ENCODE measurements at regions not wholly inside any gene's neighbourhood (a gene's known extent, or its start where the extent isn't known, plus 50 kb on each side); places are given as distances from the start of the nearest gene placed in this dataset.

DNA sequence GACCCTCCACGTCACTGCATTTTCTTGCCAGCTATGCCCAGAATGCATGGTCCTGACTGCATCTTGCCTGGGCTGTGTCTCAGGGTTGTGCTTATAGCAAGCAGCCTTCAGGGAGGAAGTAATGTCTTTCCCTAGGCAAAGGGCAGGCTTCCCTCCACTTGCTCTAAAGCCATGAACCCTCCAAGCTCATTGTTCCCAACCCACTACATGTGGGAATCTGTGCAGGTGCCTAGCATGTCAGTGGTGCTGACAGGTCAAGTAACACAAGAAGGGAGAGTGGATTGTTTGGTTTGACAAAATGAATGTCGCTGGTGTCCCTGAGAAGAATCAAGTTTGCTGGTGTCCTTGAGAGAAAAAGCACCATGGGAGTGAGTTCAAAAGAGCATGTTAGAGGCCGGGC is 53.9 kb upstream of the UCN3 start:
- DNase-seq (ENCODE audit: low read depth), result no peak

DNA sequence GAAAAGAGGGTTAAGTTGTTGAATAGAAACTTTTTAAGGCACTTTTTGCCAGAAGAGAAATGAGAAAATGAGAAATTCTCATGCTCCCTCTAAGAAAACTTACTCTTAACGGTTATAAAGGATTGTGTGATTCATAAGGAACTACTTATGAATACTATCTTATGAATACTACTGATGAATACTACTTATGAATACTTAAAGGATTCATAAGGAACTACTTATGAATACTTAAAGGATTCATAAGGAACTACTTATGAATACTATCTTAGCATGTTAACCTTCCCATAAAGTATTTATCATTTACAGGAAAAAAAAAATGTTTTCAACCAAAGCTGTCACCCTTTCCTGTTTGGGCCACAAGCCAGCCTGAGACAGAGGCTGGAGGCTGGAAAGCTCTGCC is 53.1 kb upstream of the UCN3 start:
- DNase-seq (ENCODE audit: low read depth), result no peak

DNA sequence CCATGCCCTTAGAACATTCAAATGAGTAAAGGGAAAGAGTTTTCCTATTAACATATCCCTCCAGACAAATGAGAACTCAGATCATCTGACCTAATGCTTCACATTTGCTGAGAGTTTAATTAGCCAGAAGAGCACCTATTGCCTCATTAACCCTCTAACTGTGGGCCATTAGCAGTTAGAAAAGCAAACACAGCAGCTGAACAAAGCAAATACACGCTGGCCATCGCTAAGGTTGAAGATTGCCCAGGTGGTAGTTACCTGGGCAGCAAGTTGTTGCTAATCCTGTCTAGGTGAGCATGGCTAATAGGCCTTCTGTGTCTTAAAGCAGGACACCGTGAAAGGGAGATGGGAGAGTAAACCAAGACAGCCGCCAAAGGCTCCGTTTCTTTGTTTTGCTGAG is 49.9 kb upstream of the UCN3 start:
- no peak for DNase-seq (ENCODE audit: low read depth)

Measured in RPMI7951 (cell line).